SIG-M5 (cell line): ENCODE measurements at regions not wholly inside any gene's neighbourhood (a gene's known extent, or its start where the extent isn't known, plus 50 kb on each side); places are given as distances from the start of the nearest gene placed in this dataset.

Experiments
- DNase-seq: peaks from one replicate; lab custom pipeline; 2025; lab: John Stamatoyannopoulos, UW

- DNase-seq, result no peak
Observed at GRCh38 chr10:133006202-133006601, 63.8 kb upstream of the CFAP46 start.

GRCh38 chr10:133004478-133004877 lies 62.1 kb upstream of the CFAP46 start:
- no peak for DNase-seq

DNA sequence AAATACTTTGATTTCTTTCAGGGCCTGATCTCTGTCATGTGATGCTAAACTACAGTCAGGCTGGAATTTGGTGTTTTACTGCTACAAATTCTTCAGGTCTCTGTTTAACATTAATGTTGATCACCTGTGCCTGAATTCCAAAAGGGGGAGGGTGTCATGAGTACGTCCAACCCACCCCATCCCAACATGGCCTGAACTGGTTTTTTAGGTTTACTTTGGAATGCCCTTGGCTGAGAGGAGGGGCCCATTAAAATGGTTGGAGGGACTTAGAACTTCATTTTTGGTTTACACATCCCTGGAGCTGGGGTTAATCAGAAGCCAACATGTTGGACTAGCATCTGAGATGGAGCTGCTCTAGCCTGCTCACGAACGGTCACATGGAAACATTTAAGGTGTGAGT lies 60.8 kb upstream of the CFAP46 start:
- no peak for DNase-seq

DNA sequence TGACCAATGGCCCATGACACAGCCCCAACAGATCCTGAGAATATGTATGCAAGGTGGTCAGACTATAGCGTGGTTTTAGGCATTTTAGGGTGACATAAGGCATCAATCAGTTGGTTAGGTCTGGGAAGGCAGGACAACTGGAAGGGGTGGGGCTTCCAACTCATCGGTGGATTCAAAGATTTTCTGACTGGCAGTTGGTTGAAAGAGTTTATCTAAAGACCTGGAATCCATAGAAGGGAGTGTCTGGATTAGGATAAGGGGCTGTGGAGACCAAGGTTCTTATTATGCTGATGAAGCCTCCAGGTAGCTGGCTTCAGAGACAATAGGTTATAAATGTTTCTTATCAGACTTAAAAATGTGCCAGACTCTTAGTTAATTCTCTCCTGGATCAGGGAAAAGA lies 60.3 kb upstream of the CFAP46 start:
- DNase-seq, result no peak

DNA sequence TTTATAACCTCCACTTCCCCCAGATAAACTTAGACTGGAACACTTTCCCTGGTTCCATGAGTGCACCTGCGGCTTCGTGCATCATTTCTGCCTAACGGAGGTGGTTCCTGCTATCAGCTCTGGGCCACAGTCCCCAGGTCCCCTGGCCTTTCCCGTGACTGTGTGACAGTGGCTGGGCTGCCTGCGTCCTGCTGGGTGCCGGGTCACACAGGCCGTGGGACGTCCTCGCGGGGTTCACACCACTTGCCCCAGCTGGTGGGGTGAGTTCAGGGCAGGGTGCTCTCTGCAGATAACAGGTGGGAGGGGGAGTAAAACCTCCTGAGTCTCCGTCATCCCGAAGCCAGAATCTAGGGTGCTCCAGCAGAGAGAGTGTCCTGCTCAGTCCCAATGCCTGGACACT lies 58.7 kb upstream of the CFAP46 start:
- DNase-seq, result no peak

DNA sequence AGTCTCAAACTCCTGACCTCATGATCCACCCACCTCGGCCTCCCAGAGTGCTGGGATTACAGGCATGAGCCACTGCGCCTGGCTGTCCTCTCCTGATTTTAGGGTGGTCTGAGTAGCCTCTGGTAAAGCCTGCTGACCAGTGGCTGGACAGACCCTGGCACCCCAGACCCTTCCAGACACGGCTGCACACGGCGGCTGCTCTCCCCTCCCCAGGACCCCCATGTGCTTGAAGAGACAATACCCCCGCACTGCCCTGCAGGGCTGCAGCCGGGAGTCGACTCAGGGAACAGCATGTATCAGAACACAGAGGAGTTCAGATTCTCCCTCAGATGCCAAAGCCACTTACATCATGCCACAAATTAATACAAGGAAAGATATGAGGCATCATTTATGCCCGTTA lies 58.3 kb upstream of the CFAP46 start:
- DNase-seq, result no peak

- DNase-seq, result no peak
Observed at GRCh38 chr10:132997517-132998265, 55.3 kb upstream of the CFAP46 start.

- no peak for DNase-seq
Observed at GRCh38 chr10:132996603-132997343, 54.4 kb upstream of the CFAP46 start.

- DNase-seq, result no peak
Observed at GRCh38 chr10:132995909-132996602, 53.7 kb upstream of the CFAP46 start.

- DNase-seq, result no peak
Observed at GRCh38 chr10:132994811-132995210, 52.4 kb upstream of the CFAP46 start.

DNA sequence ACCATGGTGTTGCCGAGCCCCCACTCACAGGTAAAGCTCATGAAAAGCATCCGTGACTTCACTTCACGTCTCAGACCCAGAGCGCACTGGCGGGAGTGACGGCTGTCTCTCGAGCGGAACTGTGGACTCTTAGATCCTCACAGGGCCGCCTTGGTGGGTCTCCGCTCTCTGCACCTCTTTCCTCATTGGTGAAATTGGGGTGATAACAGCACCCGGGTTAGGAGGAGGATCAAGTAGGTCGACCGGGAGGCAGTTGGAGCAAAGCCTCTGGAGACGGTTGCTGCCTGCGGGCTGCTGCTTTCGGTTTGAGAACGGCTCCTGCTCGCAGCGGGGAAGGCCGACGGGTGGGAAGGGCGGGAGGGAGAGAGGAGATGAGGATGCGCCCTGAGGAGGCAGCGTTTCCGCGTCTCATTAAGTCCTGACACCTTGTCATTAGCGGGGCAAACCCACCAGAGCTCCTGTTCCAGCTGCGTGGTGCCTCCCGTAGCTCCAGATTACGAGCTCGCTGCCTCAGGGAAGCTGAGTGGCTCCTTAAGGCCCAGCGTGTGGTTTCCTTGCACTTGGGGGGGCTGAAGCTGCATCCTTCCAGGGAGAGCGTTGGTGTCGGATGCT lies 51.9 kb upstream of the CFAP46 start:
- no peak for DNase-seq

DNA sequence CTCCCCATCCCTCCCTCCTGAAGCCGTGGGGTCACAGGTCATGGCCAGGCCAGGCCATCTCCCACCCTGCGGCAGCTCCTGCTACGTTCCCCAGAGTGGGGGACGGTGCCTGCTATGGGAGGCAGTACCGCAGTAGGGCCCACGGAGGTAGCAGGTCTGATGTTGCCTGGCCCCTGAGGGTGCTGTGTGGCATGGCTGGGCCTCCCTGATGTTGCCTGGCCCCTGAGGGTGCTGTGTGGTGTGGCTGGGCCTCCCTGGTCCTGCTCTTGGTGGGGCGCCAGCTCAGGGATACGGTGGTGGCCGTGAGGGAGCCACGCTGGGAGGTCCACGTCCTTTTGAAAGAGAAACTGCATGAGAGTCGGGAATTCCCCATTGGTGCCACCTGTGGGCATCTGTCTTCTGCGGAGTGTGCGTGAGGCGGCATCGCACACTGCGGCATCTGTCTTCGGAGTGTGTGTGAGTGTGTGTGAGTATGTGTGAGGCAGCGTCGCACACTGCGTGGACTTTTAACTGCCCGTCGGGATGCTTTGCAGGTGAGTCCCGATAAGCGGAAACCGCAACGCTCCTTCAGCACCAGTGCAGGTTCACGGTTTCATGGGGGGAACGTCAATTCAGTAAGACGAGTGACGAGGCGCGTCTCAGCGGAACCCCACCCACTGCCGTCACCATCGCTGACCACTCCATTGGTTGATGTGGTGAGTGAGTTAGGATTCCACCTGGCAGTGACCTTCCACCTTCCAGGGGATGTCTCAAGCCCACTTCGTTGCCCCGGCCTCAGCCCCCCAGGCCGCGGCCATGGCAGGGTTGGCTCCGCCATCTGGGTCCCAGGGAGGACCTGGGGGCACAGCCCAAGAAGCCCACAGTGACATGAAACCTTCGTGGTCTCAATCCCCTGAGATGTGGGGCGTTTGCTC lies 51.2 kb upstream of the CFAP46 start:
- no peak for DNase-seq

DNA sequence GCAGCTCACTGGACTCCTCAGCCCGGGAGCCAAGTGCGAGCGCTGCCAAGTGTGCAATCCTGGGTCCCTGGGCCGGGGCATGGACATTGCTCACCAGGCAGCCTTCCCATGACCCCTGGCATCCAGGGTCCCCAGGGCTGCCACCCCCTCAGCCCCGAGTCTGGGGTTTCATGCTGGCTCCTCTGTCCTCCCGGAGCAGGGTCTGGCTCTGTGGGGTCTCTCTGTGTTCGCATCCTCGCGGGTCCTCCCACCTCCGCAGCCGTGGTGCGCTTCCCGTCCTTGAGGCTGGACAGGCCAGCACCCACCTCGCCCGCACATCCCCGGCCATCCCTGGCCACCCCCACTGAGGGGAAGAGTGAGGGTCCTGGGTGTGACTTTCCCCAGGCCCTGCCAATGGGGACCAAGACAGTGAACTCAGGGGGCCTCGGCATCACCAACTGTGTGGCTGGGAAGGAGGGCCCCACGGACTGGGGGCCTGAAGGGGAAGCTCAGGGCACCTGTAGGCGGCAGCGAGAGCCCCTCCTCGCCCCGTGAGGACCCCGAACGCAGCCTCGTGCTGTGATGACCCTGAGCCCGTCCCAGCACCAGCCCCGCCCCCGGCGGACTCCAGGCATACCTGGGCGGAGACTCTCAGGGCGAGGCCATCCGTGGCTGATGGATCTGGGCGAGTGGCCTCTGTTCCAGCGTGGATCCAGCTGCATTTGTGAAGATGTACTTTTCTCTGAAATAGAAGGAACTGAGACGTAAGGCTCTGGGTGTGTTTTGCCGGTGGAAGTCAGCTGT lies 50.3 kb upstream of the CFAP46 start:
- no peak for DNase-seq
